Liver (tissue), 3 donors: ENCODE measurements at regions not wholly inside any gene's neighbourhood (a gene's known extent, or its start where the extent isn't known, plus 50 kb on each side); places are given as distances from the start of the nearest gene placed in this dataset.

Experiments
- EGR1 ChIP-seq, 2 donors: IDR thresholded peaks; 2 replicates each; pipeline ENCODE4 v1.6.1; 2016 to 2018; ENCODE audit warnings: antibody characterized with exemption in 2 of 2, low read depth in 2 of 2
- FOXA1 ChIP-seq: IDR thresholded peaks from 2 replicates; pipeline ENCODE4 v1.6.1; 2016; ENCODE audit warnings: antibody characterized with exemption
- JUND ChIP-seq, 2 donors: IDR thresholded peaks; 2 replicates each; pipeline ENCODE4 v1.6.1; 2016; ENCODE audit warnings: antibody characterized with exemption in 2 of 2
- NR2F2 ChIP-seq: IDR thresholded peaks from 2 replicates; pipeline ENCODE4 v1.6.1; 2016; ENCODE audit warnings: antibody characterized with exemption
- RAD21 ChIP-seq, 2 donors: IDR thresholded peaks; 2 replicates each; pipeline ENCODE4 v1.6.1; 2016; ENCODE audit warnings: antibody characterized with exemption in 2 of 2, mild to moderate bottlenecking in 2 of 2
- TAF1 ChIP-seq: conservative IDR thresholded peaks from 2 replicates; pipeline ENCODE4 v1.6.1; 2016; ENCODE audit warnings: antibody characterized with exemption, mild to moderate bottlenecking
- TF ChIP-seq, protein P1 (sequence below): fragments of 150-350 bp; IDR thresholded peaks from 2 replicates; pipeline ENCODE4 v1.5.1; 2017; ENCODE audit warnings: improper control_type of control experiment, low read depth, low read length; ENCODE audit not compliant: missing input control
- TF ChIP-seq, protein P2 (sequence below): IDR thresholded peaks from 2 replicates; pipeline ENCODE4 v1.6.1; 2016; ENCODE audit warnings: antibody characterized with exemption, mild to moderate bottlenecking
- TF ChIP-seq, protein P3 (sequence below): IDR thresholded peaks from 2 replicates; pipeline ENCODE4 v1.6.1; 2016; ENCODE audit warnings: antibody characterized with exemption
- TF ChIP-seq, protein P4 (sequence below): IDR thresholded peaks from 2 replicates; pipeline ENCODE4 v1.6.1; 2016; ENCODE audit warnings: antibody characterized with exemption
- donor health status: healthy.
- donor health status: healthy.

DNA sequence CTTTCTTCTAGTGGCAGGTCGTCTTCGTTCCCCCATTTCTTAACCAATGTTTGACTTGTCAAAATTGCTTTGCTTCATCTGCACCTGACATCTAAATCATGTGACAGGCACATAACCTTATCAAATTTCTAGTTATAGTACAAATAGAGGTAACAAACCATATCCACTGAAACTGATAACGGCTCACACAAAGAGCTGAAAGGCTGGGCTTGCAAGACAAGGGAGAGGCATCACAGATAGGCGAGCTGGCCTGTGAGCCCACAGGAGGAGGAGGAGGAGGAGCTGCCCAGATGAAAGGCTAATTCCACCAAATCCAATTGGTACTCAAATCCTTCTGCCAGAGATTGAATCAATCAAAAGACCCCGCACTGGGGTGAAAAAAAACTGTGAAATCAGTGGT lies 80.2 kb upstream of the NEBL start:
- TF ChIP-seq, protein P1, sequence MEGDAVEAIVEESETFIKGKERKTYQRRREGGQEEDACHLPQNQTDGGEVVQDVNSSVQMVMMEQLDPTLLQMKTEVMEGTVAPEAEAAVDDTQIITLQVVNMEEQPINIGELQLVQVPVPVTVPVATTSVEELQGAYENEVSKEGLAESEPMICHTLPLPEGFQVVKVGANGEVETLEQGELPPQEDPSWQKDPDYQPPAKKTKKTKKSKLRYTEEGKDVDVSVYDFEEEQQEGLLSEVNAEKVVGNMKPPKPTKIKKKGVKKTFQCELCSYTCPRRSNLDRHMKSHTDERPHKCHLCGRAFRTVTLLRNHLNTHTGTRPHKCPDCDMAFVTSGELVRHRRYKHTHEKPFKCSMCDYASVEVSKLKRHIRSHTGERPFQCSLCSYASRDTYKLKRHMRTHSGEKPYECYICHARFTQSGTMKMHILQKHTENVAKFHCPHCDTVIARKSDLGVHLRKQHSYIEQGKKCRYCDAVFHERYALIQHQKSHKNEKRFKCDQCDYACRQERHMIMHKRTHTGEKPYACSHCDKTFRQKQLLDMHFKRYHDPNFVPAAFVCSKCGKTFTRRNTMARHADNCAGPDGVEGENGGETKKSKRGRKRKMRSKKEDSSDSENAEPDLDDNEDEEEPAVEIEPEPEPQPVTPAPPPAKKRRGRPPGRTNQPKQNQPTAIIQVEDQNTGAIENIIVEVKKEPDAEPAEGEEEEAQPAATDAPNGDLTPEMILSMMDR = no peak
- no peak for TF ChIP-seq NR2F2
- no peak for TF ChIP-seq FOXA1
- TF ChIP-seq, protein P2, sequence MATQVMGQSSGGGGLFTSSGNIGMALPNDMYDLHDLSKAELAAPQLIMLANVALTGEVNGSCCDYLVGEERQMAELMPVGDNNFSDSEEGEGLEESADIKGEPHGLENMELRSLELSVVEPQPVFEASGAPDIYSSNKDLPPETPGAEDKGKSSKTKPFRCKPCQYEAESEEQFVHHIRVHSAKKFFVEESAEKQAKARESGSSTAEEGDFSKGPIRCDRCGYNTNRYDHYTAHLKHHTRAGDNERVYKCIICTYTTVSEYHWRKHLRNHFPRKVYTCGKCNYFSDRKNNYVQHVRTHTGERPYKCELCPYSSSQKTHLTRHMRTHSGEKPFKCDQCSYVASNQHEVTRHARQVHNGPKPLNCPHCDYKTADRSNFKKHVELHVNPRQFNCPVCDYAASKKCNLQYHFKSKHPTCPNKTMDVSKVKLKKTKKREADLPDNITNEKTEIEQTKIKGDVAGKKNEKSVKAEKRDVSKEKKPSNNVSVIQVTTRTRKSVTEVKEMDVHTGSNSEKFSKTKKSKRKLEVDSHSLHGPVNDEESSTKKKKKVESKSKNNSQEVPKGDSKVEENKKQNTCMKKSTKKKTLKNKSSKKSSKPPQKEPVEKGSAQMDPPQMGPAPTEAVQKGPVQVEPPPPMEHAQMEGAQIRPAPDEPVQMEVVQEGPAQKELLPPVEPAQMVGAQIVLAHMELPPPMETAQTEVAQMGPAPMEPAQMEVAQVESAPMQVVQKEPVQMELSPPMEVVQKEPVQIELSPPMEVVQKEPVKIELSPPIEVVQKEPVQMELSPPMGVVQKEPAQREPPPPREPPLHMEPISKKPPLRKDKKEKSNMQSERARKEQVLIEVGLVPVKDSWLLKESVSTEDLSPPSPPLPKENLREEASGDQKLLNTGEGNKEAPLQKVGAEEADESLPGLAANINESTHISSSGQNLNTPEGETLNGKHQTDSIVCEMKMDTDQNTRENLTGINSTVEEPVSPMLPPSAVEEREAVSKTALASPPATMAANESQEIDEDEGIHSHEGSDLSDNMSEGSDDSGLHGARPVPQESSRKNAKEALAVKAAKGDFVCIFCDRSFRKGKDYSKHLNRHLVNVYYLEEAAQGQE = no peak
- TF ChIP-seq, protein P3, sequence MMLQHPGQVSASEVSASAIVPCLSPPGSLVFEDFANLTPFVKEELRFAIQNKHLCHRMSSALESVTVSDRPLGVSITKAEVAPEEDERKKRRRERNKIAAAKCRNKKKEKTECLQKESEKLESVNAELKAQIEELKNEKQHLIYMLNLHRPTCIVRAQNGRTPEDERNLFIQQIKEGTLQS = no peak
- TF ChIP-seq JUND (IDR thresholded peaks at IDR 0.05) = no peak
- TF ChIP-seq RAD21 (IDR thresholded peaks at IDR 0.05) = no peak
- TF ChIP-seq, protein P4, sequence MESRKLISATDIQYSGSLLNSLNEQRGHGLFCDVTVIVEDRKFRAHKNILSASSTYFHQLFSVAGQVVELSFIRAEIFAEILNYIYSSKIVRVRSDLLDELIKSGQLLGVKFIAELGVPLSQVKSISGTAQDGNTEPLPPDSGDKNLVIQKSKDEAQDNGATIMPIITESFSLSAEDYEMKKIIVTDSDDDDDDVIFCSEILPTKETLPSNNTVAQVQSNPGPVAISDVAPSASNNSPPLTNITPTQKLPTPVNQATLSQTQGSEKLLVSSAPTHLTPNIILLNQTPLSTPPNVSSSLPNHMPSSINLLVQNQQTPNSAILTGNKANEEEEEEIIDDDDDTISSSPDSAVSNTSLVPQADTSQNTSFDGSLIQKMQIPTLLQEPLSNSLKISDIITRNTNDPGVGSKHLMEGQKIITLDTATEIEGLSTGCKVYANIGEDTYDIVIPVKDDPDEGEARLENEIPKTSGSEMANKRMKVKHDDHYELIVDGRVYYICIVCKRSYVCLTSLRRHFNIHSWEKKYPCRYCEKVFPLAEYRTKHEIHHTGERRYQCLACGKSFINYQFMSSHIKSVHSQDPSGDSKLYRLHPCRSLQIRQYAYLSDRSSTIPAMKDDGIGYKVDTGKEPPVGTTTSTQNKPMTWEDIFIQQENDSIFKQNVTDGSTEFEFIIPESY = no peak
- TF ChIP-seq EGR1 (IDR thresholded peaks at IDR 0.05; ENCODE audit: low read depth in 2 of 2) = no peak
- no peak for TF ChIP-seq TAF1
